ENCODE measurements at regions not wholly inside any gene's neighbourhood (a gene's known extent, or its start where the extent isn't known, plus 50 kb on each side); places are given as distances from the start of the nearest gene placed in this dataset.

GRCh38 chr17:74027444-74027843 lies 176.0 kb upstream of the RPL38 start:
- TF ChIP-seq CTCF (IDR thresholded peaks at IDR 0.05) (no peak), POLR2A (IDR thresholded peaks at IDR 0.05) (no peak)

All from body of pancreas (tissue), 4 donors.